GM21367 (cell line): ENCODE measurements at regions not wholly inside any gene's neighbourhood (a gene's known extent, or its start where the extent isn't known, plus 50 kb on each side); places are given as distances from the start of the nearest gene placed in this dataset.
"Not testable (repeated sequence)": the region's sequence is repeated elsewhere in the genome, so short reads cannot be mapped to it uniquely, and the experiment has no call there.

Experiments used
- ATAC-seq: cut with Tn5 transposase; IDR thresholded peaks from one replicate; pipeline ENCODE4 v1.9.1; 2021; ENCODE audit not compliant: unreplicated experiment

DNA sequence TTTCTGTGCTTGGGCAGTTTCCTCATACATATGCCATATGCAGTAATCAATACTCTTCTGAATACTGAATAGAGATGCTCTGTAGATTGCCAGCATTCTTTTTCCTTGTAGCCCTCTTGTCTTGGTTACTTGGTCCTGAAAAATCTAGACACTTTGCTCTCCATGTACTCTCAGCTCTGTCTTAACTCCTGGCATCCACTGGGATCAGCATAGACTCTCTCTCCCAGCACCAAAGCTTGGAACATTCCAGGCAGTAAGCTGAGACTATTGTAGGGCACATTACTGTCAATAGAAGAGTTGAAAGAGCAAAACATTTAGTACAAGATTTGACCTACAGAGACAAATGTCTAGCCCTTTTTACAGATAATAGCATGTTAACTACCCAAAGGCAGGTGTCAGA lies 1100.3 kb downstream of the TBL1XR1 start:
- no peak for ATAC-seq

GRCh38 chr3:176093892-176094291 lies 1103.4 kb downstream of the TBL1XR1 start:
- ATAC-seq: not testable (repeated sequence)

DNA sequence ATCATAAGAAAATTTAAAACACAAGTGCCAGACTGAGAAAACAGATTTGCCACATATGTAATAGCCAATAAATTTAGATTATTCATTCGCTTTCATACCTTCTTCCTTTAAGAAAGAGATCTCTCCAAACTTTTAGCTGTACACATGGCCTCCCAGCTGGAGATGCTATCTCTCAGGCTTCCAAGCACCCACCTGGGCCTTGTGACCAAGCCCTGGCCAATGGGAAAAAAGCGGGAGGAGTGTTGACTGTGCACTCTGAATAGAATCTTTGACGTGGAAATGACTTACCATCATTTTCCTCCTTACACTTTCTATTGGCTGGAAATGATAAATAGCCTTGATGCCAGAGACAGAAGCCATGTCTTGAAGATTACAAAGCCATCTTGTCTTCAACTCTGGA lies 1106.6 kb downstream of the TBL1XR1 start:
- no peak for ATAC-seq

GRCh38 chr3:176088962-176089383 lies 1108.3 kb downstream of the TBL1XR1 start:
- ATAC-seq: no peak

- ATAC-seq: no peak
Measured at GRCh38 chr3:176087066-176087697, 1110.1 kb downstream of the TBL1XR1 start.

DNA sequence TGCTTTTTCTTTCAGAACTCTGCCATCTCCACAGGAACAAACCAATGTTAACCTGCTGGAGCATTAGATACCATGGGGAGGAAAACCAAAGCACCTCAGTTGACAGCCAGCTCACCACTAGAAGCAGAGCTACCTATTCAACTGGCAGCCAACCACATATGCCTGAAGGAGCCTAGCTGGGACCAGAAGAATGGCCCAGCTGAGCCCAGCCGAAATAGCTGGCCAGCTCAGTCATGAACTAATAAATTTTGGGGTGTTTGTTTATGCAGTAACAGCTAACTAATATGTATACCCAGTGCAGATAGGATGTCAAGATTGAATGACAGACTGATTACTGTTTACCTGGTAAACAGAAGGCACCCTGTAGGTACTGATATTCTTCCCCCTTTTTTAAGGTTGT lies 1117.5 kb downstream of the TBL1XR1 start:
- ATAC-seq: no peak

- no peak for ATAC-seq
Measured at GRCh38 chr3:176078906-176079305, 1118.4 kb downstream of the TBL1XR1 start.

- no peak for ATAC-seq
Measured at GRCh38 chr3:176075491-176075890, 1121.8 kb downstream of the TBL1XR1 start.

DNA sequence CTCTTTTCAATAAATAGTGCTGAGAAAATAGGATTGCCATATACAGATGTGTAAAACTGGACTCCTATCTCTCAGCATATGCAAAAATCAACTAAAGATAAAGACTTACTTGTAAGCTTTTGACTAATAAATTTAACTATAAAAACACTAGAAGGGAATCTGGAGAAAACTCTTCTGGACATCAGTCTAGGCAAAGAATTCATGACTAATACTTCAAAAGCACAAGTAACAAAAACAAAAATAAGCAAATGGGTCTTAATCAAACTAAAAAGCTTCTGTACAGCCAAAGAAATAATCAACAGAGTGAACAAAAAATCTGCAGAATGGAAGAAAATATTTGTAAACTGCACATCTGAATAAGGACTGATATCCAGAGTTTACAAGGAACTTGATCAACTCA lies 1122.2 kb downstream of the TBL1XR1 start:
- no peak for ATAC-seq

GRCh38 chr3:176074096-176074495 lies 1123.2 kb downstream of the TBL1XR1 start:
- ATAC-seq: no peak

DNA sequence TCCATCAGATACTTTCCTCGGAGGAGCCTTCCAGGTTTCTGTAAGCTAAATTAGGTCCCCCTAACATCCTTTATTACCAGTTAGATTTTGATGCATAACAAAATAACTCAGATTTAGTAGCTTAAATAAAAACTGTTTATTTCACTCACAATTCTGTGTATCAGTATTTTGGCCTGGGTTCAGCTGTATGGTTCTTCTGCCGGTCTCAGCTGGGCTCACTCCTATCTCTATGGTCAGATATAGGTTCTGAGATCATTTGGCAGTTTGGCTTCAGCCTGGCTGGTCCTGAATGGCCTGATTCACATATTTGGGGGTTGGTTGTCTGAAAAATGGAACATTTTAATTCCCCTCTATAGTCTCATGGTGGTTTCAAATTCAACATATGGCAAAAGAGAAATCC lies 1125.3 kb downstream of the TBL1XR1 start:
- no peak for ATAC-seq

DNA sequence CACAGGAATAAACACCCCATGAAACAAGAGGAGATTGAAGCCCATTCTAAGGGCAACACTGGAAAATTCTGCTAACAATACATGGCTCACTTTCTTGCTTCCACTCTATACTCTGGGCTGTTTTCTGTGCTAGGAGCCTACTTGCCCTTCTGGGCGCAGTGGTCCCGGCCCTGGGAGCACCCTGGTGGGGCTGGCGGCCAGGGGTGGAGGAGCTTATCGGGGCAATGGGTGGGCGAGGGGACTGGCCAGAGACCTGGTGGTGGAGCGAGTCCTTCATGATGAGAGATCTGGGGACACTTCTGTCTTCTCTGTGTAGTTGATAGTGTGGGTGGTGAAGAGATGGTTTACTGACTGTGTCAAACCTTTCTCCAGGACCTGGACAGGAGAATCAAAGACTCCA lies 1128.5 kb downstream of the TBL1XR1 start:
- ATAC-seq: no peak

GRCh38 chr3:176058856-176059255 lies 1138.4 kb downstream of the TBL1XR1 start:
- no peak for ATAC-seq

DNA sequence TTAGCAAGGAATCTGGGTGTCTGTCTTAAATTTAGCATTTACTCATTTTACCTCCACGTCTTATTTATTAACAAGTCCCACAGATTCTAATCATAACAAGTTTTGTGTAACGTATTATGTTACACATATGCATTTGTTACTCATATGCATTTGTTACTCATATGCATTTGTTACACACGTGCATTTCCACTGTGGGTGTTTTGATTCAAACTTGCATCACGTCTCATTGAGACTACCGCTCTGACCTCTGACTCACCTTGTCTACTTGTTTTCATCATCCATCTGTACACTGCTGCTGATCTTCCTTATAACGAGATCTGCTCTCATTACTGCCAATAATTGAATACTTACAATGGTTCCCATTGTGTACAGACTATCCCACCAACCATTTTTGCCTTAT lies 1141.4 kb downstream of the TBL1XR1 start:
- ATAC-seq: no peak

GRCh38 chr3:176051766-176052165 lies 1145.5 kb downstream of the TBL1XR1 start:
- no peak for ATAC-seq

GRCh38 chr3:176046703-176047102 lies 1150.6 kb downstream of the TBL1XR1 start:
- ATAC-seq: no peak

GRCh38 chr3:176041812-176042211 lies 1155.5 kb downstream of the TBL1XR1 start:
- ATAC-seq: no peak

DNA sequence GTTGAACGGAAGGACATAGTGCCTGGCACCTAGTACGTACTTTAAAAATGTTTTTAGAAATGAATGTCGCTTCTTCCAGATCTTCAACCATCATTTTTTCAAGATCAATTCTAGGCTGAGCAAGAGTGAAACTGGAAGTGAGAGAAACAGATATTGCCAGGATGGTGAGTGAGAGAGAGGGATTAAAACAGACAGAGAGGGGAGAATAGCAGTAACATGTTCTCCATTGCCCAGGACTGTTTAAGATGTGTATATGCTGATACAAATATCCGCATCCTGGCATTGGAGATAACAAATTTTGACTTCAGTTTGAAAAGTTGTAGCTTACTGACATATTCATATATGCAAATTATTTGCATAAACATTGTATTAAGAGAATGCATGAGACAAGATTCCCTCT lies 1156.1 kb downstream of the TBL1XR1 start:
- no peak for ATAC-seq

DNA sequence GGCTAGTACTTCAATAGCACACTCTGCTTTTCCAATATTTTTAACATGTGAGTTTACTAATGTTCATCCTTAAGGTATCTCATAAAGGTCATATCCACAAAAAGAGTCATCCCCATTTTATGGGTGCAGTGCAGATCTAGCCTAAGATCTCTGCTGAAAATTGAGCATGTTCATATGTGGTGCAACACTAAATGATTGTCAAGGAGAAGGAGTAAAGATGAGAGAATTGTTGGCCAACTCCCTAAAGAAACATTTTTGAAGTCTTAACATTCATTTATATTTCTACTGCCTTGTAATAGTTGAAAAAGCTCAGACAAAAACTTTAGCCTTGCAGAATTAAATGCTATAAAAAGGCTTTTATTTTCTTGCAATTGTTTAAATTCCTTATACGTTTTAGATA lies 1159.6 kb downstream of the TBL1XR1 start:
- no peak for ATAC-seq

DNA sequence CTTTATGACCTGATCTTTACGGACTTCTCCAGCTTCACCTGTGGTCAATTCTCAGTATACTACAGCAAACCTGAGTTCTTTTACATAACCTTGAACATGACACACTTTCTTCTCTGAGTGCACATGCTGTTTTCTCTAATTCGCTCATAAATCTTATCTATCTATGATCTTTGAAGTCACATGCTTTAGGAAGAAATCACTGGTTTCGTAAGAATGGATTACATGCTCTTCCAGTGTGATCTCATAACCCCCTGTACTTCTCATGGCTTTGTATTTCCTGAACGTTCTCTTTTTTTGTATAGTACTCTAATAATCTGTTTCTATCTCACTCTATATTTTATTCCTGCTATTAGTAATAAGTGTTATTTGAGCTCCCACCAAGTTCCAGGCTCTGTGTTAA lies 1165.2 kb downstream of the TBL1XR1 start:
- no peak for ATAC-seq

DNA sequence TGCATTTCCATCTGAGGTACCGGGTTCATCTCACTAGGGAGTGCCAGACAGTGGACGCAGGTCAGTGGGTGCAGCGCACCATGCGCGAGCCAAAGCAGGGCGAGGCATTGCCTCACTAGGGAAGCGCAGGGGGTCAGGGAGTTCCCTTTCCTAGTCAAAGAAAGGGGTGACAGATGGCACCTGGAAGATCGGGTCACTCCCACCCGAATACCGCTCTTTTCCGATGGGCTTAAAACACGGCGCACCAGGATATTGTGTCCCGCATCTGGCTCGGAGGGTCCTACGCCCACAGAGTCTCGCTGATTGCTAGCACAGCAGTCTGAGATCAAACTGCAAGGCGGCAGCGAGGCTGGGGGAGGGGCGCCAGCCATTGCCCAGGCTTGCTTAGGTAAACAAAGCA lies 1157.1 kb downstream of the NAALADL2 start:
- ATAC-seq: not testable (repeated sequence)

- not testable (repeated sequence) for ATAC-seq
Measured at GRCh38 chr3:176015228-176015627, 1156.1 kb downstream of the NAALADL2 start.

DNA sequence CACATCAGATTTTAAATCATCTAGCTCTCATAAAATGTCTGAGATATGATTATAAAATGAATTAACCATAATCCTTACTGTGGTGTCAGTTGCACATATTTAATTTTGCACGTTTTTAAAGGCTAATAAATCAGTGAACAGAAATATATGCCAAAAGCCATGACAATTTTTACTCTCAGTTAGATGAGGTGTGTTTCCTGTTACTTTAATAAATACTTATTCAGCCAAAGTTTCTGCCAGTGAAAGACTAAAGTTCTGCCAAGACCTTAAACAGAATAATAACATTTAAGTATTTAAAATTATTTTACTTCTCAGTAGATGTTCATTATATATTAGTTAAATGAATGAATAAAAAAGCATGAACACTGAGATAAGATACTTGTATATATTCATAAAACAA lies 1150.1 kb downstream of the NAALADL2 start:
- no peak for ATAC-seq
